ENCODE measurements at regions not wholly inside any gene's neighbourhood (a gene's known extent, or its start where the extent isn't known, plus 50 kb on each side); places are given as distances from the start of the nearest gene placed in this dataset.

- WGBS, 2 donors, result 85 to 92% methylated on average over 1 of the region's 1 CpG
- no peaks in the 10 kb centered on the region for H3K27me3 ChIP-seq
- DNase-seq, result no peak
- no peaks in the 10 kb centered on the region for H3K4me1 ChIP-seq
- H3K9me3 ChIP-seq, result no peaks in the 10 kb centered on the region
- H3K36me3 ChIP-seq, result no peaks in the 10 kb centered on the region
- TF ChIP-seq CTCF (IDR thresholded peaks at IDR 0.05) (no peak), POLR2A (IDR thresholded peaks at IDR 0.05) (no peak)
- H3K4me3 ChIP-seq (replicated peaks in 1 of 3), result no peak overlapping the region
- intact Hi-C loops (cut with DNase I), result no loop called here
- H3K27ac ChIP-seq, result no peak overlapping the region
Measured at GRCh38 chr11:120044011-120044675, 93.8 kb downstream of the TRIM29 start.

- Histone ChIP-seq H3K27me3 (no peaks in the 10 kb centered on the region), H3K4me3 (replicated peaks in 1 of 3) (no peak overlapping the region), H3K4me1 (no peaks in the 10 kb centered on the region), H3K27ac (no peak overlapping the region), H3K9me3 (no peaks in the 10 kb centered on the region), H3K36me3 (no peaks in the 10 kb centered on the region)
- TF ChIP-seq POLR2A (IDR thresholded peaks at IDR 0.05), result no peak
- no peak for TF ChIP-seq CTCF (IDR thresholded peaks at IDR 0.05)
- intact Hi-C loops (cut with DNase I), result no loop called here
- 90 to 91% methylated on average over 4 of the region's 4 CpGs for WGBS, 2 donors
- DNase-seq, result no peak
Measured at GRCh38 chr11:120043328-120043945, 94.5 kb downstream of the TRIM29 start.

- H3K9me3 ChIP-seq, result no peaks in the 10 kb centered on the region
- H3K4me1 ChIP-seq, result no peaks in the 10 kb centered on the region
- TF ChIP-seq POLR2A (IDR thresholded peaks at IDR 0.05) (no peak), CTCF (IDR thresholded peaks at IDR 0.05) (no peak)
- 93 to 97% methylated on average over 2 of the region's 2 CpGs for WGBS, 2 donors
- intact Hi-C loops (cut with DNase I), result no loop called here
- no peak overlapping the region for H3K4me3 ChIP-seq (replicated peaks in 1 of 3)
- no peak for DNase-seq
- no peak overlapping the region for H3K27ac ChIP-seq
- no peaks in the 10 kb centered on the region for H3K27me3 ChIP-seq
- H3K36me3 ChIP-seq, result no peaks in the 10 kb centered on the region
Measured at GRCh38 chr11:120041625-120042024, 96.3 kb downstream of the TRIM29 start.

- H3K9me3 ChIP-seq, result no peaks in the 10 kb centered on the region
Measured at GRCh38 chr11:120040151-120040840, 97.6 kb downstream of the TRIM29 start.

More at GRCh38 chr11:120040151-120040840, 97.6 kb downstream of the TRIM29 start:
- H3K4me3 ChIP-seq (replicated peaks in 1 of 3), result no peak overlapping the region
- H3K4me1 ChIP-seq, result no peaks in the 10 kb centered on the region
- H3K36me3 ChIP-seq, result no peaks in the 10 kb centered on the region
- 69 to 71% methylated on average over 6 of the region's 6 CpGs for WGBS, 2 donors
- no peaks in the 10 kb centered on the region for H3K27me3 ChIP-seq
- TF ChIP-seq POLR2A (IDR thresholded peaks at IDR 0.05), result no peak
- no peak for TF ChIP-seq CTCF (IDR thresholded peaks at IDR 0.05)
- no peak for DNase-seq
- intact Hi-C loops (cut with DNase I), result no loop called here
- no peak overlapping the region for H3K27ac ChIP-seq
